NB4 (cell line): ENCODE measurements at regions not wholly inside any gene's neighbourhood (a gene's known extent, or its start where the extent isn't known, plus 50 kb on each side); places are given as distances from the start of the nearest gene placed in this dataset.
A peak's percentile ranks its signal among the peaks of the same experiment; 100 is the strongest.

Experiments
- DNase-seq: peaks from one replicate; pipeline ENCODE4 v3.0.0; 2010; ENCODE audit warnings: low read depth
- H3K4me3 ChIP-seq: one replicate; pipeline ENCODE4 v1.5.1; 2011; ENCODE audit warnings: mild to moderate bottlenecking, low read depth, low read length, moderate library complexity
- CTCF ChIP-seq: IDR thresholded peaks from one replicate; pipeline ENCODE4 v1.5.1; 2012; ENCODE audit warnings: low read depth, low read length
- MAX ChIP-seq: IDR thresholded peaks from 2 replicates; pipeline ENCODE4 v1.6.1; 2011; ENCODE audit warnings: low read depth, low read length
- MYC ChIP-seq: IDR thresholded peaks from 2 replicates; pipeline ENCODE4 v1.6.1; 2011; ENCODE audit warnings: low read depth, low read length
- POLR2A ChIP-seq: IDR thresholded peaks from 2 replicates; pipeline ENCODE4 v1.6.1; 2011; ENCODE audit warnings: mild to moderate bottlenecking; ENCODE audit not compliant: insufficient read length; ENCODE audit errors: extremely low read depth

GRCh38 chr9:99621040-99621439, 200.6 kb upstream of the NR4A3 start:
- DNase-seq, result no peak
- no peak for TF ChIP-seq MYC
- H3K4me3 ChIP-seq, result no peak overlapping the region

- no peak for DNase-seq
- TF ChIP-seq POLR2A, result no peak
- no peak for TF ChIP-seq MYC
- TF ChIP-seq CTCF, result no peak
- TF ChIP-seq MAX, result no peak
- no peak overlapping the region for H3K4me3 ChIP-seq
Measured at GRCh38 chr9:99622679-99623078, 199.0 kb upstream of the NR4A3 start.

- DNase-seq, result no peak
- H3K4me3 ChIP-seq, result no peak overlapping the region
- no peak for TF ChIP-seq MAX
- no peak for TF ChIP-seq POLR2A
- no peak for TF ChIP-seq CTCF
- no peak for TF ChIP-seq MYC
Measured at GRCh38 chr9:99623780-99624364, 197.8 kb upstream of the NR4A3 start.

GRCh38 chr9:99624499-99625233, 197.0 kb upstream of the NR4A3 start:
- H3K4me3 ChIP-seq, result no peak overlapping the region
- no peak for DNase-seq
- no peak for TF ChIP-seq POLR2A
- no peak for TF ChIP-seq MYC
- no peak for TF ChIP-seq MAX
- no peak for TF ChIP-seq CTCF

GRCh38 chr9:99626426-99626825, 195.3 kb upstream of the NR4A3 start:
- DNase-seq, result peak; percentile 8
- TF ChIP-seq MYC (no peak), CTCF (no peak), POLR2A (no peak), MAX (no peak)
- no peak overlapping the region for H3K4me3 ChIP-seq

- DNase-seq, result no peak
- no peak overlapping the region for H3K4me3 ChIP-seq
- no peak for TF ChIP-seq POLR2A
- TF ChIP-seq MYC, result no peak
- no peak for TF ChIP-seq MAX
- TF ChIP-seq CTCF, result no peak
Measured at GRCh38 chr9:99628285-99628684, 193.4 kb upstream of the NR4A3 start.
